SK-N-SH (cell line): ENCODE measurements at regions not wholly inside any gene's neighbourhood (a gene's known extent, or its start where the extent isn't known, plus 50 kb on each side); places are given as distances from the start of the nearest gene placed in this dataset.
"Not testable (repeated sequence)": the region's sequence is repeated elsewhere in the genome, so short reads cannot be mapped to it uniquely, and the experiment has no call there.

Experiments used
- NFIC ChIP-seq: IDR thresholded peaks from 2 replicates; pipeline ENCODE4 v1.4.0; 2012; ENCODE audit warnings: borderline replicate concordance
- RFX5 ChIP-seq: IDR thresholded peaks from 2 replicates; pipeline ENCODE4 v1.6.1; 2012; ENCODE audit warnings: mild to moderate bottlenecking, improper control_type of control experiment, low read length

DNA sequence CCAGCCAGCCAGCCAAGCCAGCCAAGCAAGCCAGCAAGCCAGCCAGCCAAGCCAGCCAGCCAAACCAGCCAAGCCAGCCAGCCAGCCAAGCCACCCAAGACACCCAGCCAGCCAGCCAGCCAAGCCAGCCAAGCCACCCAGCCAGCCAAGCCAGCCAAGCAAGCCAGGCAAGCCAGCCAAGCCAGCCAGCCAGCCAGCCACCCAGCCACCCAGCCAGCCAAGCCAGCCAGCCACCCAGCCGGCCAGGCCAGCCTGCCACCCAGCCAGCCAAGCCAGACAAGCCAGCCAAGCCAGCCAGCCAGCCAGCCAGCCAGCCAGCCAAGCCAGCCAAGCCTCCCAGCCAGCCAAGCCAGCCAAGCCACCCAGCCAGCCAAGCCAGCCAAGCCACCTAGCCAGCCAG is 333.6 kb upstream of the PLGLB2 start:
- not testable (repeated sequence) for TF ChIP-seq NFIC, RFX5
